Keratinocyte (primary cell): ENCODE measurements at regions not wholly inside any gene's neighbourhood (a gene's known extent, or its start where the extent isn't known, plus 50 kb on each side); places are given as distances from the start of the nearest gene placed in this dataset.

Experiments
- DNase-seq: peaks from one replicate; pipeline ENCODE4 v3.0.0-alpha.2; 2011; ENCODE audit warnings: low read depth, missing footprints, low spot score
- FAIRE-seq: peaks from 2 replicates; lab custom pipeline; 2011; peaks lifted over from hg19 to GRCh38; lab: Jason Lieb, UNC
- H2AFZ ChIP-seq: 2 replicates; pipeline ENCODE4 v1.6.0; 2012; ENCODE audit warnings: low read length, control low read depth, inconsistent platforms; ENCODE audit not compliant: control insufficient read depth
- H3K27ac ChIP-seq: 2 replicates; pipeline ENCODE4 v1.5.1; 2011; ENCODE audit warnings: low read length; ENCODE audit not compliant: control insufficient read depth, insufficient read depth
- H3K27me3 ChIP-seq: 3 replicates; pipeline ENCODE4 v1.6.0; 2011; ENCODE audit warnings: low read length; ENCODE audit not compliant: control insufficient read depth, insufficient read depth; ENCODE audit errors: extremely low read depth
- H3K36me3 ChIP-seq, 2 experiments: 2 replicates in 1 of 2; 3 replicates in 1 of 2; pipeline ENCODE4 v1.5.1; 2011; ENCODE audit warnings: low read length in 2 of 2, mild to moderate bottlenecking in 1 of 2; ENCODE audit not compliant: control insufficient read depth in 2 of 2, insufficient read depth in 2 of 2; ENCODE audit errors: extremely low read depth in 1 of 2
- H3K4me1 ChIP-seq: 3 replicates; pipeline ENCODE4 v1.5.1; 2011; ENCODE audit warnings: low read length; ENCODE audit not compliant: control insufficient read depth, insufficient read depth; ENCODE audit errors: extremely low read depth
- H3K4me2 ChIP-seq: 3 replicates; pipeline ENCODE4 v1.6.0; 2011; ENCODE audit warnings: low read depth, low read length; ENCODE audit not compliant: control insufficient read depth, insufficient read depth; ENCODE audit errors: extremely low read depth
- H3K4me3 ChIP-seq, 3 experiments: fragments of 200-600 bp in 1 of 3; sonication (generic) in 1 of 3; 2 replicates in 2 of 3; 3 replicates in 1 of 3; pipeline ENCODE4 v1.5.1; 2011 to 2016; ENCODE audit warnings: low read length in 3 of 3, mild to moderate bottlenecking in 3 of 3, control low read depth in 2 of 3, inconsistent platforms in 1 of 3, low read depth in 1 of 3, mixed read lengths in 1 of 3, mixed run types in 1 of 3, moderate library complexity in 1 of 3; ENCODE audit not compliant: control insufficient read depth in 2 of 3, insufficient read depth in 2 of 3; ENCODE audit errors: extremely low read depth in 1 of 3
- H3K79me2 ChIP-seq: 2 replicates; pipeline ENCODE4 v1.6.0; 2012; ENCODE audit warnings: low read length; ENCODE audit not compliant: control insufficient read depth, insufficient read depth
- H3K9ac ChIP-seq: 3 replicates; pipeline ENCODE4 v1.6.0; 2011; ENCODE audit warnings: low read length; ENCODE audit not compliant: control insufficient read depth, insufficient read depth; ENCODE audit errors: extremely low read depth
- H3K9me1 ChIP-seq: 3 replicates; pipeline ENCODE4 v1.6.0; 2011; ENCODE audit warnings: low read length; ENCODE audit not compliant: control insufficient read depth, insufficient read depth; ENCODE audit errors: extremely low read depth
- H3K9me3 ChIP-seq: 2 replicates; pipeline ENCODE4 v1.5.1; 2012; ENCODE audit warnings: low read depth, low read length; ENCODE audit not compliant: control insufficient read depth
- H4K20me1 ChIP-seq: 3 replicates; pipeline ENCODE4 v1.6.0; 2011; ENCODE audit warnings: low read length; ENCODE audit not compliant: control insufficient read depth, insufficient read depth; ENCODE audit errors: extremely low read depth
- CTCF ChIP-seq, 3 experiments: IDR thresholded peaks in 1 of 3; conservative IDR thresholded peaks in 1 of 3; optimal IDR thresholded peaks in 1 of 3; 2 replicates in 2 of 3; 3 replicates in 1 of 3; pipeline versions ENCODE3 to v1.5.1; 2011; ENCODE audit warnings: low read length in 3 of 3, mild to moderate bottlenecking in 3 of 3, moderate library complexity in 2 of 3, control low read depth in 1 of 3, inconsistent platforms in 1 of 3; ENCODE audit not compliant: insufficient read depth in 2 of 3; ENCODE audit errors: extremely low read depth in 1 of 3
- EZH2 ChIP-seq: IDR thresholded peaks from one replicate; pipeline ENCODE4 v1.6.1; 2012; ENCODE audit warnings: inconsistent platforms, mild to moderate bottlenecking, low read length, moderate library complexity
- dilution Hi-C: fragments of 300-500 bp; cut with MboI; formaldehyde crosslinking; loops from one replicate; pipeline ENCODE4 v1.7.0; 2020; ENCODE audit warnings: low sequenced_read_pairs; ENCODE audit not compliant: extremely low pct_ligation_motif_present

- FAIRE-seq = no peak
- H3K4me2 ChIP-seq = no peak overlapping the region
Observed at GRCh38 chr5:125582352-125582751, 835.9 kb upstream of the ZNF608 start.

GRCh38 chr5:125583321-125584139, 837.1 kb upstream of the ZNF608 start:
- TF ChIP-seq EZH2 = no peak
- no peak for TF ChIP-seq CTCF (optimal IDR thresholded peaks at IDR 0.05 in 1 of 3, IDR thresholded peaks at IDR 0.05 in 1 of 3, conservative IDR thresholded peaks at IDR 0.05 in 1 of 3; ENCODE audit: extremely low read depth in 1 of 3, insufficient read depth in 2 of 3, low read length in 3 of 3)
- dilution Hi-C loops = no loop called here

More at GRCh38 chr5:125582352-125582751, 835.9 kb upstream of the ZNF608 start:
- no peak overlapping the region for H3K4me3 ChIP-seq
- no peaks in the 10 kb centered on the region for H3K9me1 ChIP-seq
- H3K9me3 ChIP-seq = no peaks in the 10 kb centered on the region
- no peaks in the 10 kb centered on the region for H3K27me3 ChIP-seq
- no peaks in the 10 kb centered on the region for H4K20me1 ChIP-seq
- TF ChIP-seq CTCF (optimal IDR thresholded peaks at IDR 0.05 in 1 of 3, IDR thresholded peaks at IDR 0.05 in 1 of 3, conservative IDR thresholded peaks at IDR 0.05 in 1 of 3; ENCODE audit: extremely low read depth in 1 of 3, insufficient read depth in 2 of 3, low read length in 3 of 3) (no peak), EZH2 (no peak)
- H2AFZ ChIP-seq = no peak overlapping the region
- no peaks in the 10 kb centered on the region for H3K4me1 ChIP-seq
- no peak overlapping the region for H3K9ac ChIP-seq
- no peaks in the 10 kb centered on the region for H3K79me2 ChIP-seq
- dilution Hi-C loops = no loop called here
- no peaks in the 10 kb centered on the region for H3K36me3 ChIP-seq
- H3K27ac ChIP-seq = no peak overlapping the region
- DNase-seq = no peak

More at GRCh38 chr5:125583321-125584139, 837.1 kb upstream of the ZNF608 start:
- Histone ChIP-seq H3K4me1 (no peaks in the 10 kb centered on the region), H2AFZ (no peak overlapping the region), H4K20me1 (no peaks in the 10 kb centered on the region), H3K9me3 (no peaks in the 10 kb centered on the region), H3K9me1 (no peaks in the 10 kb centered on the region), H3K36me3 (no peaks in the 10 kb centered on the region), H3K4me2 (no peak overlapping the region), H3K4me3 (no peak overlapping the region), H3K27me3 (no peaks in the 10 kb centered on the region), H3K9ac (no peak overlapping the region), H3K27ac (no peak overlapping the region), H3K79me2 (no peaks in the 10 kb centered on the region)
- DNase-seq = no peak
- FAIRE-seq = no peak
